Skeletal muscle tissue (tissue), 4 donors: ENCODE measurements at regions not wholly inside any gene's neighbourhood (a gene's known extent, or its start where the extent isn't known, plus 50 kb on each side); places are given as distances from the start of the nearest gene placed in this dataset. TPM values are rescaled to one million over a fixed set of nuclear protein-coding genes. Genes with fewer than 3 reads are reported as not detected.
A peak's percentile ranks its signal among the peaks of the same experiment; 100 is the strongest.
"Not testable (repeated sequence)": the region's sequence is repeated elsewhere in the genome, so short reads cannot be mapped to it uniquely, and the experiment has no call there.

ENCODE experiments used
- H3K27ac ChIP-seq: one replicate; pipeline ENCODE4 v1.7.0; 2013; ENCODE audit warnings: mild to moderate bottlenecking, low read depth, low read length, inconsistent platforms
- H3K27me3 ChIP-seq, 3 donors: one replicate each; pipeline ENCODE4 v1.7.0; 2013; ENCODE audit warnings: low read length in 3 of 3; ENCODE audit not compliant: control insufficient read depth in 3 of 3, insufficient read depth in 3 of 3
- H3K36me3 ChIP-seq, 3 donors: one replicate each; pipeline ENCODE4 v1.7.0; 2013; ENCODE audit warnings: low read length in 3 of 3; ENCODE audit not compliant: control insufficient read depth in 3 of 3, insufficient read depth in 3 of 3
- H3K4me1 ChIP-seq, 3 donors: one replicate each; pipeline ENCODE4 v1.7.0; 2013; ENCODE audit warnings: low read length in 3 of 3, mild to moderate bottlenecking in 3 of 3; ENCODE audit not compliant: control insufficient read depth in 3 of 3, insufficient read depth in 3 of 3
- H3K4me3 ChIP-seq, 3 donors: one replicate each; pipeline ENCODE4 v1.7.0; 2013; ENCODE audit warnings: low read length in 3 of 3
- H3K9ac ChIP-seq, 3 donors: one replicate each; pipeline ENCODE4 v1.7.0; 2013; ENCODE audit warnings: low read length in 3 of 3, mild to moderate bottlenecking in 3 of 3, moderate library complexity in 2 of 3, low read depth in 1 of 3
- H3K9me3 ChIP-seq, 3 donors: one replicate each; pipeline ENCODE4 v1.7.0; 2013; ENCODE audit warnings: low read length in 3 of 3; ENCODE audit not compliant: control insufficient read depth in 3 of 3
- small RNA-seq: library from RNA; depleted of rRNA; stranded (forward); fragments of <200 nt; gene quantifications from one replicate; pipeline ENCODE3, GENCODE V24; 2014
- donor health status: Osteomylitis.

- not testable (repeated sequence) for H3K4me1 ChIP-seq, H3K36me3 ChIP-seq
These were observed 65.1 kb upstream of the NBPF26 start for GRCh38 chr1:120658622-120659021.

GRCh38 chr1:120659133-120659532 lies 64.6 kb upstream of the NBPF26 start:
- not testable (repeated sequence) for H3K9me3 ChIP-seq, H3K4me1 ChIP-seq, H3K4me3 ChIP-seq, H3K27ac ChIP-seq, H3K27me3 ChIP-seq, H3K9ac ChIP-seq, H3K36me3 ChIP-seq

More at GRCh38 chr1:120658622-120659021, 65.1 kb upstream of the NBPF26 start:
- H3K27me3 ChIP-seq, H3K4me3 ChIP-seq, H3K27ac ChIP-seq, H3K9ac ChIP-seq, H3K9me3 ChIP-seq: not testable (repeated sequence)

- H3K36me3 ChIP-seq, H3K9me3 ChIP-seq, H3K4me1 ChIP-seq, H3K27me3 ChIP-seq: not testable (repeated sequence)
- peak overlapping the region in 1 of 3 donors; percentile 54 for H3K4me3 ChIP-seq
- H3K27ac ChIP-seq, result peak overlapping the region; percentile 66
- H3K9ac ChIP-seq, result peak overlapping the region in 1 of 3 donors; percentile 57
These were observed 59.1 kb upstream of the NBPF26 start for GRCh38 chr1:120664376-120665249.

GRCh38 chr1:120665250-120665577 lies 58.5 kb upstream of the NBPF26 start:
- H3K27me3 ChIP-seq, H3K4me3 ChIP-seq, H3K4me1 ChIP-seq, H3K36me3 ChIP-seq, H3K9me3 ChIP-seq: not testable (repeated sequence)
- Histone ChIP-seq H3K27ac (peak overlapping the region; percentile 66), H3K9ac (peak overlapping the region in 1 of 3 donors; percentile 57)

- H3K27me3 ChIP-seq, H3K36me3 ChIP-seq, H3K4me3 ChIP-seq, H3K9me3 ChIP-seq, H3K4me1 ChIP-seq, H3K9ac ChIP-seq, H3K27ac ChIP-seq: not testable (repeated sequence)
These were observed 55.6 kb upstream of the NBPF26 start for GRCh38 chr1:120668187-120668586.

Small RNA genes lying in the stretch of these regions (small RNA-seq; reads per million reads assigned to genes)
- gene RF00004, result not detected
